ENCODE measurements at regions not wholly inside any gene's neighbourhood (a gene's known extent, or its start where the extent isn't known, plus 50 kb on each side); places are given as distances from the start of the nearest gene placed in this dataset.

DNA sequence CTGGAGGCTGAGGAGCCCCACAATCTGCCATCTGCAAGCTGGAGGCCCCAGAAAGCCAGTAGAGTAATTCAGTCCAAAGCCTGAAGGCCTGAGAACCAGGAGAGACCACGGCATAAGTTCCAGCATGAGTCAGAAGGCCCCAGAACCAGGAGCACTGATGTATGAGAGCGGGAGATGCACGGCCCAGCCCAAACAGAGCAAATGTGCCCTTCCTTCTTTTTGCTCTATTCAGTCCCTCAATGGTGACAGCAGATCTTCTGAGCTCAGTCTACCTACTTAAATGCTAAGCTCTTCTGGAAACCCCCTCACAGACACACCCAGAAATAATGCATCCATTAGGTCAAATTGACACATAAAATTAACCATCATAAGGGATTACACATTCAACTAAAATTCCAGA, 277.6 kb downstream of the ATPSCKMT start:
- no peak for DNase-seq (ENCODE audit: low read depth)
- H3K4me3 ChIP-seq (ENCODE audit: low read depth, low read length), result no peak overlapping the region
- TF ChIP-seq CTCF (IDR thresholded peaks at IDR 0.05; ENCODE audit: insufficient read depth, low read depth, low read length, missing control alignments), result no peak

- H3K4me3 ChIP-seq (ENCODE audit: low read depth, low read length), result no peak overlapping the region
- no peak for DNase-seq (ENCODE audit: low read depth)
- TF ChIP-seq CTCF (IDR thresholded peaks at IDR 0.05; ENCODE audit: insufficient read depth, low read depth, low read length, missing control alignments), result no peak
Observed at GRCh38 chr5:9971301-9971700, 278.4 kb downstream of the ATPSCKMT start.

- H3K4me3 ChIP-seq (ENCODE audit: low read depth, low read length), result no peak overlapping the region
- no peak for DNase-seq (ENCODE audit: low read depth)
- TF ChIP-seq CTCF (IDR thresholded peaks at IDR 0.05; ENCODE audit: insufficient read depth, low read depth, low read length, missing control alignments), result no peak
Observed at GRCh38 chr5:9958914-9959313, 290.8 kb downstream of the ATPSCKMT start.

DNA sequence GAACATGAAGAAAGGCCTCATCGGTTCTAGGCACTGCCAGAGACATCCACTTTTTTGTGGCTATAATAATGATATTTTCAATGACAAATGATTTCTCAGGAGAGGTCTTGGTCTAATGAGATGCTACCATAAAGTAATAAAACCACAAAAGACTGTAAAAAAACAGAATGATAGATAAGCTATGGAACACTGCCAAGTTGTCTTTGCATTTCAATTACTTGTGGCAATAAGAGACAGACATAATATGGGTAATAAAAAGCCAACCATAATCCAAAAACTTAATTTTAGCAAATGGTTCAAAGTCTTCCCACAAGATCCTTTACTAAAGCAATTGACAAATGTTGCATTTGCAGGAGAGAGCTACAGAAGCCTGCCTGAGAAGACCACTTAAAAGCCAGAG, 292.5 kb downstream of the ATPSCKMT start:
- DNase-seq (ENCODE audit: low read depth), result no peak
- H3K4me3 ChIP-seq (ENCODE audit: low read depth, low read length), result no peak overlapping the region
- TF ChIP-seq CTCF (IDR thresholded peaks at IDR 0.05; ENCODE audit: insufficient read depth, low read depth, low read length, missing control alignments), result no peak

DNA sequence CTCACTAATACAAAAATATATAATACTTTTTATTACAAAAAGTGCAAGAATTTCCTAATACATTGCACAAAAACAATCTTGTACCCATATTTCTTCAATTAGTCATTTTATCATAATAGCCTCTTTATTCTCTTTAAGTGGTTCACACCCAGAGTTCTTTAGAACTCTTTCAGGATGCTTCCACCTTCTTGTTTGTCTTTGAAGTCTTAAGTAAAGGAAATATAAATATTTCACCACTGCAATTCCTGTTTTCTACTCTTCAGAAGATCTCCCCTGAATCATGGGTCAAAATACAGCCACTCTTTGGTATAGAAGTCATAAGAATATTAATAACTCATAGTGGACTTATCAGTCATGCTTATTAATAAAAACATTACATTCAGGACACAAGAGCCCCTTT, 293.0 kb downstream of the ATPSCKMT start:
- no peak for TF ChIP-seq CTCF (IDR thresholded peaks at IDR 0.05; ENCODE audit: insufficient read depth, low read depth, low read length, missing control alignments)
- no peak for DNase-seq (ENCODE audit: low read depth)
- H3K4me3 ChIP-seq (ENCODE audit: low read depth, low read length), result no peak overlapping the region

DNA sequence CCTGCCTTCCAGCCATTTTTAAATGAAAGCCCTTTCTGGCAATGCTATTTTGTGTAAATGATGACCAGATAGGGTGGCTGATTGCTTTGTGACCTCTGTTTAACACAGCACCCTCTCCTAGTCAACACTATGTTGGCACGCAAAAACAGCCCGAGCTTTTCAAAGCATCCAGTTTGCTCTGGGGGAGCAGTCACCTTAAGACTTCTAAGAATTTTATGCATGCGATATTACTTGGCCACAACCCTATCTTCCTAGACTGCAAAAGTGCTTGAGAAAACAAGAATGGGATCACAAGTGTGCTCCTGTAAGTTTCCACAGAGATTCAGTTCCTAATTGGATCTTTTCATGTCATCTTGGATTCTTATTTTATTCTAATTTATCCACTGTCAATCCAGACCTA, 294.1 kb downstream of the ATPSCKMT start:
- TF ChIP-seq CTCF (IDR thresholded peaks at IDR 0.05; ENCODE audit: insufficient read depth, low read depth, low read length, missing control alignments), result no peak
- H3K4me3 ChIP-seq (ENCODE audit: low read depth, low read length), result no peak overlapping the region
- no peak for DNase-seq (ENCODE audit: low read depth)

GRCh38 chr5:9954869-9955268, 294.8 kb downstream of the ATPSCKMT start:
- TF ChIP-seq CTCF (IDR thresholded peaks at IDR 0.05; ENCODE audit: insufficient read depth, low read depth, low read length, missing control alignments), result no peak
- DNase-seq (ENCODE audit: low read depth), result no peak

More at GRCh38 chr5:9954869-9955268, 294.8 kb downstream of the ATPSCKMT start:
- H3K4me3 ChIP-seq (ENCODE audit: low read depth, low read length), result no peak overlapping the region
